NB4 (cell line): ENCODE measurements at regions not wholly inside any gene's neighbourhood (a gene's known extent, or its start where the extent isn't known, plus 50 kb on each side); places are given as distances from the start of the nearest gene placed in this dataset.

Source experiments
- CTCF ChIP-seq: IDR thresholded peaks from one replicate; pipeline ENCODE4 v1.5.1; 2012; ENCODE audit warnings: low read depth, low read length
- MAX ChIP-seq: IDR thresholded peaks from 2 replicates; pipeline ENCODE4 v1.6.1; 2011; ENCODE audit warnings: low read depth, low read length
- MYC ChIP-seq: IDR thresholded peaks from 2 replicates; pipeline ENCODE4 v1.6.1; 2011; ENCODE audit warnings: low read depth, low read length
- POLR2A ChIP-seq: IDR thresholded peaks from 2 replicates; pipeline ENCODE4 v1.6.1; 2011; ENCODE audit warnings: mild to moderate bottlenecking; ENCODE audit not compliant: insufficient read length; ENCODE audit errors: extremely low read depth

GRCh38 chr2:228819701-228820100, 451.4 kb downstream of the PID1 start:
- TF ChIP-seq MAX (no peak), CTCF (no peak), POLR2A (no peak), MYC (no peak)
